Suprapubic skin (tissue), 4 donors: ENCODE measurements at regions not wholly inside any gene's neighbourhood (a gene's known extent, or its start where the extent isn't known, plus 50 kb on each side); places are given as distances from the start of the nearest gene placed in this dataset.

Source experiments
- POLR2A ChIP-seq, 2 donors: fragments of 450-650 bp; IDR thresholded peaks; one replicate each; pipeline ENCODE4 v1.6.1; 2017; ENCODE audit warnings: antibody characterized with exemption in 2 of 2, mild to moderate bottlenecking in 2 of 2, moderate library complexity in 2 of 2
- POLR2AphosphoS5 ChIP-seq, 3 donors: sonication (generic); formaldehyde crosslinking; IDR thresholded peaks; one replicate each; pipeline ENCODE4 v1.6.1; 2017; ENCODE audit warnings: antibody characterized with exemption in 3 of 3
- TF ChIP-seq, protein P1 (sequence below), 2 donors: fragments of 200-600 bp in 1 of 2; fragments of 450-650 bp in 1 of 2; sonication (generic) in 1 of 2; IDR thresholded peaks; one replicate each; pipeline ENCODE4 v1.5.1; 2016 to 2019; ENCODE audit warnings: antibody characterized with exemption in 2 of 2, mild to moderate bottlenecking in 1 of 2, moderate library complexity in 1 of 2

DNA sequence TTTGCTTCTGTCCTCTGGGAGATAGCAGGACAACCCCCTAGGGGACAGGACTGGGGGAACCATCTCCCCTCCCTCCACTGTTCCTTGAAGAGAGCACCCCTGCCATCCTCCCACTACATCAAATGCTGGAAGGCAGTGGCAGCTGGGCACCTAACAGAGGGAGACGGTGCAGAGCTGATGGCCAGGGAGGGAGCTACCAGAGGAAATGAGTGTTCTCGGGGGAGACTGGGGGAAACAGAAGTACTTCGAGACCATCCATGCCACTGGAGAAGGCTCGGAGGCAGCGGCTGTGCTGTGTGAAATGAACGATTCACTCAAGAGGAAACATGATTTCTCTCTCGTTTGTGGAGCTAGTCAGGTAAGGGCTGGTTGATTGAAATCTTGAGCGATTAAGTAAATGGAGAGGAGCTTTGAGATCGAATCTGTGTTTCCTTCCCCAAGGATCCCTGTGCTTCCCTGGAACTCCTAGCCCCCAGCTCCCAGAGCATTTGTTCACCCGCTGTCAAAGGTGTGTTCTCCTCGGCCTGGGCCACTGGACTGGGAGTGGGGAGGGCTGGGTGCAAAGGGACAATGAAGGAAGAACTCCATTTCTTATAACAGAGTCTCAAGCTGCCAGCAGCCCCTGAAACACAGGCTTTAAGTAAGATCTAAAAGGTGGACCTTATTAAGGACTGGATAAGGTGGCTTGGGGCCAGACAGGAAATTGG lies 261.3 kb upstream of the MOCS1 start:
- TF ChIP-seq, protein P1, sequence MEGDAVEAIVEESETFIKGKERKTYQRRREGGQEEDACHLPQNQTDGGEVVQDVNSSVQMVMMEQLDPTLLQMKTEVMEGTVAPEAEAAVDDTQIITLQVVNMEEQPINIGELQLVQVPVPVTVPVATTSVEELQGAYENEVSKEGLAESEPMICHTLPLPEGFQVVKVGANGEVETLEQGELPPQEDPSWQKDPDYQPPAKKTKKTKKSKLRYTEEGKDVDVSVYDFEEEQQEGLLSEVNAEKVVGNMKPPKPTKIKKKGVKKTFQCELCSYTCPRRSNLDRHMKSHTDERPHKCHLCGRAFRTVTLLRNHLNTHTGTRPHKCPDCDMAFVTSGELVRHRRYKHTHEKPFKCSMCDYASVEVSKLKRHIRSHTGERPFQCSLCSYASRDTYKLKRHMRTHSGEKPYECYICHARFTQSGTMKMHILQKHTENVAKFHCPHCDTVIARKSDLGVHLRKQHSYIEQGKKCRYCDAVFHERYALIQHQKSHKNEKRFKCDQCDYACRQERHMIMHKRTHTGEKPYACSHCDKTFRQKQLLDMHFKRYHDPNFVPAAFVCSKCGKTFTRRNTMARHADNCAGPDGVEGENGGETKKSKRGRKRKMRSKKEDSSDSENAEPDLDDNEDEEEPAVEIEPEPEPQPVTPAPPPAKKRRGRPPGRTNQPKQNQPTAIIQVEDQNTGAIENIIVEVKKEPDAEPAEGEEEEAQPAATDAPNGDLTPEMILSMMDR (IDR thresholded peaks at IDR 0.05): no peak
- TF ChIP-seq POLR2AphosphoS5 (IDR thresholded peaks at IDR 0.05) (no peak), POLR2A (IDR thresholded peaks at IDR 0.05) (no peak)
